ENCODE measurements at regions not wholly inside any gene's neighbourhood (a gene's known extent, or its start where the extent isn't known, plus 50 kb on each side); places are given as distances from the start of the nearest gene placed in this dataset.

- no peak overlapping the region for H3K4me3 ChIP-seq
- H3K36me3 ChIP-seq (ENCODE audit: low read depth): no peaks in the 10 kb centered on the region
- no peak for ATAC-seq
- no peak for TF ChIP-seq CTCF (IDR thresholded peaks at IDR 0.05)
- DNase-seq: no peak
- H3K9me3 ChIP-seq: no peaks in the 10 kb centered on the region
- no peaks in the 10 kb centered on the region for H3K4me1 ChIP-seq (ENCODE audit: low read depth)
- intact Hi-C loops (cut with DNase I, micrococcal nuclease): no loop called here
Observed at GRCh38 chr5:91534332-91534731, 151.2 kb upstream of the ARRDC3 start.

- intact Hi-C loops (cut with DNase I, micrococcal nuclease): no loop called here
- ATAC-seq: no peak
- Histone ChIP-seq H3K36me3 (ENCODE audit: low read depth) (no peaks in the 10 kb centered on the region), H3K4me1 (ENCODE audit: low read depth) (no peaks in the 10 kb centered on the region), H3K4me3 (no peak overlapping the region), H3K9me3 (no peaks in the 10 kb centered on the region)
- no peak for DNase-seq
- TF ChIP-seq CTCF (IDR thresholded peaks at IDR 0.05): no peak
Observed at GRCh38 chr5:91532779-91533178, 149.7 kb upstream of the ARRDC3 start.

- no peak for DNase-seq
- no peak overlapping the region for H3K4me3 ChIP-seq
- intact Hi-C loops (cut with DNase I, micrococcal nuclease): no loop called here
- no peaks in the 10 kb centered on the region for H3K36me3 ChIP-seq (ENCODE audit: low read depth)
- no peaks in the 10 kb centered on the region for H3K4me1 ChIP-seq (ENCODE audit: low read depth)
- ATAC-seq: no peak
- no peak for TF ChIP-seq CTCF (IDR thresholded peaks at IDR 0.05)
- H3K9me3 ChIP-seq: no peaks in the 10 kb centered on the region
Observed at GRCh38 chr5:91532281-91532680, 149.2 kb upstream of the ARRDC3 start.

GRCh38 chr5:91528831-91529230 lies 145.7 kb upstream of the ARRDC3 start:
- Histone ChIP-seq H3K4me1 (ENCODE audit: low read depth) (no peaks in the 10 kb centered on the region), H3K36me3 (ENCODE audit: low read depth) (no peaks in the 10 kb centered on the region), H3K4me3 (no peak overlapping the region), H3K9me3 (no peaks in the 10 kb centered on the region)
- intact Hi-C loops (cut with DNase I, micrococcal nuclease): no loop called here
- no peak for TF ChIP-seq CTCF (IDR thresholded peaks at IDR 0.05)
- no peak for DNase-seq
- ATAC-seq: no peak

GRCh38 chr5:91521785-91522184 lies 138.7 kb upstream of the ARRDC3 start:
- no peak for ATAC-seq
- no peaks in the 10 kb centered on the region for H3K36me3 ChIP-seq (ENCODE audit: low read depth)
- TF ChIP-seq CTCF (IDR thresholded peaks at IDR 0.05): no peak

GRCh38 chr5:91521334-91521733 lies 138.2 kb upstream of the ARRDC3 start:
- no peaks in the 10 kb centered on the region for H3K4me1 ChIP-seq (ENCODE audit: low read depth)
- TF ChIP-seq CTCF (IDR thresholded peaks at IDR 0.05): no peak
- ATAC-seq (no peak), DNase-seq (no peak)
- intact Hi-C loops (cut with DNase I, micrococcal nuclease): no loop called here
- H3K4me3 ChIP-seq: no peak overlapping the region
- no peaks in the 10 kb centered on the region for H3K36me3 ChIP-seq (ENCODE audit: low read depth)
- H3K9me3 ChIP-seq: no peaks in the 10 kb centered on the region

More at GRCh38 chr5:91521785-91522184, 138.7 kb upstream of the ARRDC3 start:
- Histone ChIP-seq H3K9me3 (no peaks in the 10 kb centered on the region), H3K4me3 (no peak overlapping the region), H3K4me1 (ENCODE audit: low read depth) (no peaks in the 10 kb centered on the region)
- DNase-seq: no peak
- intact Hi-C loops (cut with DNase I, micrococcal nuclease): no loop called here

Data from mucosa of descending colon (tissue), 3 donors.